ENCODE measurements at regions not wholly inside any gene's neighbourhood (a gene's known extent, or its start where the extent isn't known, plus 50 kb on each side); places are given as distances from the start of the nearest gene placed in this dataset.
"Not testable (repeated sequence)": the region's sequence is repeated elsewhere in the genome, so short reads cannot be mapped to it uniquely, and the experiment has no call there.

- Mint-ChIP-seq H3K4me3 (no peak overlapping the region), H3K36me3 (no peaks in the 10 kb centered on the region), H3K27me3 (no peaks in the 10 kb centered on the region), H3K4me1 (no peaks in the 10 kb centered on the region), H3K9me3 (peaks cover 11% of the 10 kb centered on the region), H3K27ac (no peak overlapping the region)
- ATAC-seq (ENCODE audit: low read depth) (no peak), DNase-seq (ENCODE audit: low spot score in 2 of 2) (no peak)
Observed at GRCh38 chr19:28359431-28360414, 853.2 kb downstream of the UQCRFS1 start.

GRCh38 chr19:28358633-28359032 is 854.3 kb downstream of the UQCRFS1 start:
- H3K27ac Mint-ChIP-seq: no peak overlapping the region
- H3K4me1 Mint-ChIP-seq: no peaks in the 10 kb centered on the region
- H3K9me3 Mint-ChIP-seq: peaks cover 14% of the 10 kb centered on the region
- H3K4me3 Mint-ChIP-seq: no peak overlapping the region
- H3K36me3 Mint-ChIP-seq: no peaks in the 10 kb centered on the region
- DNase-seq (ENCODE audit: low spot score in 2 of 2) (no peak), ATAC-seq (ENCODE audit: low read depth) (no peak)
- no peaks in the 10 kb centered on the region for H3K27me3 Mint-ChIP-seq

- DNase-seq (ENCODE audit: low spot score in 2 of 2) (no peak), ATAC-seq (ENCODE audit: low read depth) (no peak)
- H3K4me3 Mint-ChIP-seq: no peak overlapping the region
- no peaks in the 10 kb centered on the region for H3K27me3 Mint-ChIP-seq
- peaks cover 11% of the 10 kb centered on the region for H3K9me3 Mint-ChIP-seq
- no peak overlapping the region for H3K27ac Mint-ChIP-seq
- H3K4me1 Mint-ChIP-seq: no peaks in the 10 kb centered on the region
- no peaks in the 10 kb centered on the region for H3K36me3 Mint-ChIP-seq
Observed at GRCh38 chr19:28351761-28352160, 861.2 kb downstream of the UQCRFS1 start.

GRCh38 chr19:28351321-28351720 is 861.6 kb downstream of the UQCRFS1 start:
- not testable (repeated sequence) for ATAC-seq (ENCODE audit: low read depth); H3K4me1 Mint-ChIP-seq; H3K27ac Mint-ChIP-seq; H3K36me3 Mint-ChIP-seq; H3K4me3 Mint-ChIP-seq; DNase-seq (ENCODE audit: low spot score in 2 of 2); H3K27me3 Mint-ChIP-seq
- H3K9me3 Mint-ChIP-seq: peaks cover 11% of the 10 kb centered on the region

- Mint-ChIP-seq H3K27ac (no peak overlapping the region), H3K4me1 (no peaks in the 10 kb centered on the region), H3K4me3 (no peak overlapping the region), H3K36me3 (no peaks in the 10 kb centered on the region), H3K9me3 (peaks cover 11% of the 10 kb centered on the region), H3K27me3 (no peaks in the 10 kb centered on the region)
- DNase-seq (ENCODE audit: low spot score in 2 of 2) (no peak), ATAC-seq (ENCODE audit: low read depth) (no peak)
Observed at GRCh38 chr19:28350673-28351072, 862.3 kb downstream of the UQCRFS1 start.

- peaks cover 11% of the 10 kb centered on the region for H3K9me3 Mint-ChIP-seq
- H3K27ac Mint-ChIP-seq: no peak overlapping the region
- H3K4me1 Mint-ChIP-seq: no peaks in the 10 kb centered on the region
- ATAC-seq (ENCODE audit: low read depth): no peak
- H3K27me3 Mint-ChIP-seq: no peaks in the 10 kb centered on the region
- no peak overlapping the region for H3K4me3 Mint-ChIP-seq
- H3K36me3 Mint-ChIP-seq: no peaks in the 10 kb centered on the region
- DNase-seq (ENCODE audit: low spot score in 2 of 2): no peak
Observed at GRCh38 chr19:28350037-28350436, 862.9 kb downstream of the UQCRFS1 start.

- Mint-ChIP-seq H3K27me3 (no peaks in the 10 kb centered on the region), H3K4me3 (no peak overlapping the region), H3K9me3 (peaks cover 11% of the 10 kb centered on the region), H3K27ac (no peak overlapping the region), H3K36me3 (no peaks in the 10 kb centered on the region), H3K4me1 (no peaks in the 10 kb centered on the region)
- DNase-seq (ENCODE audit: low spot score in 2 of 2) (no peak), ATAC-seq (ENCODE audit: low read depth) (no peak)
Observed at GRCh38 chr19:28349604-28350003, 863.3 kb downstream of the UQCRFS1 start.

- no peak for ATAC-seq (ENCODE audit: low read depth)
- Mint-ChIP-seq H3K36me3 (no peaks in the 10 kb centered on the region), H3K9me3 (peaks cover 4% of the 10 kb centered on the region), H3K27ac (no peak overlapping the region), H3K27me3 (no peaks in the 10 kb centered on the region), H3K4me3 (no peak overlapping the region), H3K4me1 (no peaks in the 10 kb centered on the region)
- DNase-seq (ENCODE audit: low spot score in 2 of 2): no peak
Observed at GRCh38 chr19:28345811-28346210, 867.1 kb downstream of the UQCRFS1 start.

- H3K4me1 Mint-ChIP-seq: no peaks in the 10 kb centered on the region
- H3K27ac Mint-ChIP-seq: no peak overlapping the region
- ATAC-seq (ENCODE audit: low read depth): no peak
- H3K4me3 Mint-ChIP-seq: no peak overlapping the region
- H3K9me3 Mint-ChIP-seq: peaks cover 7% of the 10 kb centered on the region
- no peaks in the 10 kb centered on the region for H3K27me3 Mint-ChIP-seq
- H3K36me3 Mint-ChIP-seq: no peaks in the 10 kb centered on the region
- DNase-seq (ENCODE audit: low spot score in 2 of 2): no peak
Observed at GRCh38 chr19:28341810-28342350, 871.1 kb downstream of the UQCRFS1 start.

- Mint-ChIP-seq H3K27me3 (no peaks in the 10 kb centered on the region), H3K4me3 (no peak overlapping the region), H3K36me3 (no peaks in the 10 kb centered on the region), H3K4me1 (no peaks in the 10 kb centered on the region), H3K9me3 (peaks cover 6% of the 10 kb centered on the region), H3K27ac (no peak overlapping the region)
- no peak for ATAC-seq (ENCODE audit: low read depth)
- DNase-seq (ENCODE audit: low spot score in 2 of 2): no peak
Observed at GRCh38 chr19:28334419-28334818, 878.5 kb downstream of the UQCRFS1 start.

- H3K4me3 Mint-ChIP-seq: no peak overlapping the region
- H3K27ac Mint-ChIP-seq: no peak overlapping the region
- H3K9me3 Mint-ChIP-seq: peaks cover 7% of the 10 kb centered on the region
- no peaks in the 10 kb centered on the region for H3K36me3 Mint-ChIP-seq
- ATAC-seq (ENCODE audit: low read depth) (no peak), DNase-seq (ENCODE audit: low spot score in 2 of 2) (no peak)
- no peaks in the 10 kb centered on the region for H3K4me1 Mint-ChIP-seq
- H3K27me3 Mint-ChIP-seq: no peaks in the 10 kb centered on the region
Observed at GRCh38 chr19:28333909-28334308, 879.0 kb downstream of the UQCRFS1 start.

GRCh38 chr19:28332886-28333285 is 880.1 kb downstream of the UQCRFS1 start:
- Mint-ChIP-seq H3K9me3 (peaks cover 10% of the 10 kb centered on the region), H3K4me3 (no peak overlapping the region), H3K27ac (no peak overlapping the region), H3K4me1 (no peaks in the 10 kb centered on the region), H3K36me3 (no peaks in the 10 kb centered on the region), H3K27me3 (no peaks in the 10 kb centered on the region)
- ATAC-seq (ENCODE audit: low read depth) (no peak), DNase-seq (ENCODE audit: low spot score in 2 of 2) (no peak)

GRCh38 chr19:28332351-28332750 is 880.6 kb downstream of the UQCRFS1 start:
- peaks cover 10% of the 10 kb centered on the region for H3K9me3 Mint-ChIP-seq
- H3K27me3 Mint-ChIP-seq: no peaks in the 10 kb centered on the region
- no peaks in the 10 kb centered on the region for H3K36me3 Mint-ChIP-seq
- no peak overlapping the region for H3K27ac Mint-ChIP-seq
- DNase-seq (ENCODE audit: low spot score in 2 of 2) (no peak), ATAC-seq (ENCODE audit: low read depth) (no peak)
- no peaks in the 10 kb centered on the region for H3K4me1 Mint-ChIP-seq
- no peak overlapping the region for H3K4me3 Mint-ChIP-seq

- Mint-ChIP-seq H3K36me3 (no peaks in the 10 kb centered on the region), H3K27me3 (no peaks in the 10 kb centered on the region), H3K27ac (no peak overlapping the region), H3K4me3 (no peak overlapping the region), H3K9me3 (peaks cover 10% of the 10 kb centered on the region), H3K4me1 (no peaks in the 10 kb centered on the region)
- ATAC-seq (ENCODE audit: low read depth): no peak
- DNase-seq (ENCODE audit: low spot score in 2 of 2): no peak
Observed at GRCh38 chr19:28331596-28331995, 881.4 kb downstream of the UQCRFS1 start.

GRCh38 chr19:28330831-28331230 is 882.1 kb downstream of the UQCRFS1 start:
- Mint-ChIP-seq H3K27me3 (no peaks in the 10 kb centered on the region), H3K4me1 (no peaks in the 10 kb centered on the region), H3K36me3 (no peaks in the 10 kb centered on the region), H3K9me3 (peaks cover 10% of the 10 kb centered on the region), H3K4me3 (no peak overlapping the region), H3K27ac (no peak overlapping the region)
- no peak for ATAC-seq (ENCODE audit: low read depth)
- no peak for DNase-seq (ENCODE audit: low spot score in 2 of 2)

All from memory B cell (primary cell).